CD8-positive, alpha-beta memory T cell (primary cell): ENCODE measurements at regions not wholly inside any gene's neighbourhood (a gene's known extent, or its start where the extent isn't known, plus 50 kb on each side); places are given as distances from the start of the nearest gene placed in this dataset.

Experiments
- CTCF ChIA-PET: fragments of 350-600 bp; sonication (Branson Sonifier 250); formaldehyde crosslinking; loops from one replicate; lab custom pipeline; 2021; ENCODE audit warnings: antibody characterized with exemption; lab: Charles Lee
- POLR2A ChIA-PET: fragments of 350-600 bp; sonication (Branson Sonifier 250); formaldehyde crosslinking; loops from one replicate; lab custom pipeline; 2021; ENCODE audit warnings: antibody characterized with exemption; lab: Charles Lee
- DNase-seq, 5 donors: peaks; one replicate each; pipeline versions ENCODE4 v3.0.0 to v3.0.0-alpha.2; 2020 to 2022; ENCODE audit warnings: mixed read lengths in 1 of 5
- H3K27ac ChIP-seq: one replicate; pipeline ENCODE4 v1.7.0; 2013; ENCODE audit warnings: low read depth, mild to moderate bottlenecking, low read length, moderate library complexity
- H3K27me3 ChIP-seq: 2 replicates; pipeline ENCODE4 v1.7.0; 2013; ENCODE audit warnings: low read length, mild to moderate bottlenecking; ENCODE audit not compliant: insufficient read depth, poor library complexity, severe bottlenecking
- H3K36me3 ChIP-seq: 2 replicates; pipeline ENCODE4 v1.7.0; 2013; ENCODE audit warnings: mild to moderate bottlenecking, low read length, moderate library complexity; ENCODE audit not compliant: insufficient read depth
- H3K4me1 ChIP-seq: 2 replicates; pipeline ENCODE4 v1.7.0; 2013; ENCODE audit warnings: mild to moderate bottlenecking, low read length, moderate library complexity; ENCODE audit not compliant: insufficient read depth
- H3K4me3 ChIP-seq: 2 replicates; pipeline ENCODE4 v1.7.0; 2013; ENCODE audit warnings: mild to moderate bottlenecking, low read length
- H3K9me3 ChIP-seq: 2 replicates; pipeline ENCODE4 v1.7.0; 2013; ENCODE audit warnings: mild to moderate bottlenecking, low read length
- H3K27ac Mint-ChIP-seq, 8 donors: one replicate each; pipeline ENCODE4 v1.8.0; 2020 to 2021; ENCODE audit warnings: mixed read lengths in 8 of 8, mild to moderate bottlenecking in 6 of 8, inconsistent platforms in 3 of 8, moderate library complexity in 3 of 8
- H3K27me3 Mint-ChIP-seq, 2 donors: one replicate each; pipeline ENCODE4 v1.8.0; 2020 to 2021; ENCODE audit warnings: mixed read lengths in 2 of 2, mild to moderate bottlenecking in 1 of 2, moderate library complexity in 1 of 2
- H3K36me3 Mint-ChIP-seq, 3 donors: one replicate each; pipeline ENCODE4 v1.8.0; 2020 to 2021; ENCODE audit warnings: mixed read lengths in 3 of 3, inconsistent platforms in 1 of 3, mild to moderate bottlenecking in 1 of 3
- H3K4me1 Mint-ChIP-seq, 3 donors: one replicate each; pipeline ENCODE4 v1.8.0; 2020 to 2021; ENCODE audit warnings: mixed read lengths in 3 of 3, inconsistent platforms in 1 of 3, mild to moderate bottlenecking in 1 of 3
- H3K4me3 Mint-ChIP-seq, 7 donors: one replicate each; pipeline ENCODE4 v1.8.0; 2020 to 2021; ENCODE audit warnings: mixed read lengths in 7 of 7, mild to moderate bottlenecking in 6 of 7, moderate library complexity in 4 of 7, inconsistent platforms in 2 of 7
- H3K9me3 Mint-ChIP-seq, 5 donors: one replicate each; pipeline ENCODE4 v1.8.0; 2020 to 2022; ENCODE audit warnings: mixed read lengths in 5 of 5, mild to moderate bottlenecking in 3 of 5, moderate library complexity in 2 of 5, inconsistent platforms in 1 of 5

DNA sequence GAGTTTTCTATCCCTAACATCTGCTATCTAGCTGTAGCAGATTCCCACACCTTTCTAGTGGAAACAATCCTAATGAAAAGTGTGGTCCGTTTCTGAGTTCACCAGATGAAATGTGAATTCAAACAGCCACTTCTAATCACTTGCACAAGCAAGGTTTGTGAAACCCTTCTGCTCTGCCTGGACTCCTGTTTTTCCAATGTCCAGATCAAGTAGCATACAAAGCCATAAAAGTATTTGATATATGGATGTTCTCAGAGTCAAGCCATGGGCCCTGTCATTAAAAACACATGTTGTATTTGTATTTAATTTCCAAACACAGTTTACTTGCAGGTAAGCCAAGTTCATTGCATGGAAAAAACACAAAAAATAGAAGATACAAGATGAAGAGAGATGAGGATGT, 570.4 kb downstream of the NR2F1-AS1 start:
- peaks cover 0 to 11% (median 3%) of the 10 kb centered on the region in 5 donors for H3K9me3 Mint-ChIP-seq
- POLR2A ChIA-PET = no interaction called here
- Histone ChIP-seq H3K27me3 (no peaks in the 10 kb centered on the region), H3K27ac (no peak overlapping the region), H3K4me3 (no peak overlapping the region), H3K36me3 (no peaks in the 10 kb centered on the region), H3K4me1 (no peaks in the 10 kb centered on the region), H3K9me3 (no peaks in the 10 kb centered on the region)
- H3K27ac Mint-ChIP-seq = no peak overlapping the region
- H3K27me3 Mint-ChIP-seq = no peaks in the 10 kb centered on the region
- DNase-seq = no peak
- no peaks in the 10 kb centered on the region for H3K4me1 Mint-ChIP-seq
- CTCF ChIA-PET = no interaction called here
- H3K36me3 Mint-ChIP-seq = no peaks in the 10 kb centered on the region
- H3K4me3 Mint-ChIP-seq = no peak overlapping the region

DNA sequence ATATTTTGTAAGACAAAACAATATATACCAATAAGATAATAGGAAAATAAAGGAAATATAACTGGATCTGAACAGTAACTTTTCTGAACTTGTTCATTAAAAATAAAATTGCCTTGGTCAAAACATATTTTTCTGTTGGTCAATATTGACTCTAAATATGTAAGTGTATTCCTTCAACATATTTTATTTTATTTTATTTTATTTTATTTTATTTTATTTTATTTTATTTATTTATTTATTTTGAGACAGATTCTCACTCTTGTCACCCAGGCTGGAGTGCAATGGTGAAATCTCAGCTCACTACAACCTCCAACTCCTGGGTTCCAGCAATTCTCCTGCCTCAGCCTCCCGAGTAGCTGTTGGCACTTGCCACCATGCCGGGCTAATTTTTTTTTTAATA, 571.0 kb downstream of the NR2F1-AS1 start:
- Histone ChIP-seq H3K9me3 (no peaks in the 10 kb centered on the region), H3K27ac (no peak overlapping the region), H3K27me3 (no peaks in the 10 kb centered on the region), H3K4me3 (no peak overlapping the region), H3K4me1 (no peaks in the 10 kb centered on the region), H3K36me3 (no peaks in the 10 kb centered on the region)
- POLR2A ChIA-PET = no interaction called here
- Mint-ChIP-seq H3K9me3 (peaks cover 0 to 11% (median 3%) of the 10 kb centered on the region in 5 donors), H3K36me3 (no peaks in the 10 kb centered on the region), H3K27me3 (no peaks in the 10 kb centered on the region), H3K4me1 (no peaks in the 10 kb centered on the region), H3K4me3 (no peak overlapping the region), H3K27ac (no peak overlapping the region)
- DNase-seq = no peak
- CTCF ChIA-PET = no interaction called here

DNA sequence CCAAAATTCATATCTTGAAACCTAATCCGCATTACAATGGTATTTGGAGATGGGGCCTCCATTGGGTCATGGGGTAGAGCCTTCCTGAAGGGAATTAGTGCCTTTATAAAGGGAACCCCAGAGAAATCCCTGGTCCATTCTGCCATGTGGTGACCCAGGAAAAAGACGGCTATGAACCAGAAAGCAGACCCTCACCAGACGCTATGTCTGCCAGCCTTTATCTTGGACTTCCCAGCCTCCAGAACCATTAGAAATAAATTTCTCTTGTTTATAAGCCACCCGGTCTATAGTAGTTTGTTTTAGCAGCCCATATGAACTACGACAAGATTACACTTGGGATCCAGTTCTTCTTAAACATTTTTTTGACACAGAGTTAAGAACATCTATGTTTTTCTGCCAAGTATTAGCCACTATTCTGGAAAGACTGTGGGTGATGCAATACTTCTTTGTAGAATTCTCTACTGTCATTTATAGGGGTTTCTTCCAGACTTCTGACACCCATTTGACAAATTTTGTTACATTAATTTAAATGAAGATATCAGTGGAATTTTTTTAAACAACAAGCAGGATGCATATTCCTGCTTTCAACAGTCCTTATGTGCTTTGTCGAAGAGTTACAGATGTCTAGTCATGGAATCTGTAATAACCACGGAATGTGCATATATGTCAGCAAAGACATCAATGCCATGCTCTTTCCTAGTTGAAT, 572.4 kb downstream of the NR2F1-AS1 start:
- ChIA-PET CTCF (interaction anchor here (1.0 kb wide), 1 partner anchor 9 kb away, joined by 3 read pairs; no protein-coding TSS in a partner anchor), POLR2A (no interaction called here)
- H3K4me1 ChIP-seq = no peaks in the 10 kb centered on the region
- no peak overlapping the region for H3K27ac Mint-ChIP-seq
- peaks cover 0 to 11% (median 2%) of the 10 kb centered on the region in 5 donors for H3K9me3 Mint-ChIP-seq
- DNase-seq = no peak
- no peak overlapping the region for H3K4me3 ChIP-seq
- no peaks in the 10 kb centered on the region for H3K36me3 Mint-ChIP-seq
- no peaks in the 10 kb centered on the region for H3K27me3 Mint-ChIP-seq
- no peak overlapping the region for H3K4me3 Mint-ChIP-seq
- no peak overlapping the region for H3K27ac ChIP-seq
- H3K27me3 ChIP-seq = no peaks in the 10 kb centered on the region
- H3K4me1 Mint-ChIP-seq = no peaks in the 10 kb centered on the region
- H3K36me3 ChIP-seq = no peaks in the 10 kb centered on the region
- H3K9me3 ChIP-seq = no peaks in the 10 kb centered on the region

DNA sequence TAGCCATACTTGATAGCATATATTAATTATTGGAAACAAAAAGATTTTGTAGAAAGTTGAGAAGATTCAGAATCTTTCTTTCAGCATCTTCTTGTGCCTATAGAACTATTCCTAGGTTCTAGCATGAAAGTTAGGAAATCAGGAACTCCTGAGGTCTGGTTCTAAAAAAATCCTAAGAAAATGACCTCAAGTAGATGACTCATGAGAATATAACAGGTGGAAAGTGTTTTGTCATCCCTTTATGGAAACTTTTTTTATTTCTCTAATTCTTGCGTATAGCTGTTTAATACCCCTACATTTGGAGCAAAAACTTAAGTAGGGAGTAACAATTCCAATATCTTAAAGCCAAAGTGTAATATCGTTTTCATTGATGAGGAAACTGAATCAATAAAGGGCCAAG, 574.1 kb downstream of the NR2F1-AS1 start:
- no peak for DNase-seq
- Mint-ChIP-seq H3K4me1 (no peaks in the 10 kb centered on the region), H3K4me3 (no peak overlapping the region), H3K9me3 (peaks cover 0 to 11% (median 2%) of the 10 kb centered on the region in 5 donors), H3K27ac (no peak overlapping the region), H3K36me3 (no peaks in the 10 kb centered on the region), H3K27me3 (no peaks in the 10 kb centered on the region)
- CTCF ChIA-PET = no interaction called here
- no peaks in the 10 kb centered on the region for H3K36me3 ChIP-seq
- no peaks in the 10 kb centered on the region for H3K27me3 ChIP-seq
- no peak overlapping the region for H3K27ac ChIP-seq
- H3K4me3 ChIP-seq = no peak overlapping the region
- H3K9me3 ChIP-seq = no peaks in the 10 kb centered on the region
- POLR2A ChIA-PET = no interaction called here
- no peaks in the 10 kb centered on the region for H3K4me1 ChIP-seq

DNA sequence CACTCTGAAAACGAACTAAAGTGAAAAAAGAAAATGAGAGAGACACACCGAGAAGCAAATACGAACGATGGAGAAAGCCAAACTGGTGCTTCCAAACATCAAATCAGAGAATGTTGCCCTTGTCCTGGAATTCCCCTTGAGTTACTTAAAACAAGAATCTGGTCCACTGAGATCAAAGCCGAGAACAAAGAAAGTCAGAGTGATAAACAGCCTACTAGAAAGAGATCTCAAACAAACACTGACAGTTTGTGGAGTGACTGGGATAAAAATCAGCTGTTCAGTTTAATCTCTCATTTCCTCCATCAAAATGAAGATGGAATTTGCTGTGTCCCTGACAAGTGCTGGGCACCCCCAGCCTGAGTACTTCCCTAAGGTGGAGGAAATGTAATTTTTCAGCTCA, 582.6 kb downstream of the NR2F1-AS1 start:
- H3K9me3 Mint-ChIP-seq = peaks cover 3 to 26% (median 8%) of the 10 kb centered on the region in 5 donors

DNA sequence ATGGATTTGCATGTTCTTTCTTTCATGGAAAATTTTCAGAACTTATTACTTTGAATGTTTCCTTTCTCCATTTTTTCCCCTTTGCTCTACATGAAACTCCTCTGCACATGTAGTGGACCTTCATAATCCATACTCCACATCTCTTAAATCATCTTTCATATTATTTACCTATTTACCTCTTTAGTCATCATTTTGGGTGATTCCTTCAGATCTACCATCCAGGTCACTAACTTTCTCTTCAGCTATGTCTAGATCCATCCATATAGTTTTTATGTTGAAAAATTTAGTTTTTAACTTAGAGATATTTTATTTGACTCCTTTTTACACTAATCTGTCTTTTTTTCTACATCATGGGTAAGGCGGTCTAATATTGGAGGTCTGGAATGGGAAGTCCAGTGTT, 586.6 kb downstream of the NR2F1-AS1 start:
- H3K27ac Mint-ChIP-seq = no peak overlapping the region
- H3K27me3 Mint-ChIP-seq = peaks cover 0 to under 1% of the 10 kb centered on the region in 2 donors
- H3K27me3 ChIP-seq = no peaks in the 10 kb centered on the region
- CTCF ChIA-PET = no interaction called here
- no peaks in the 10 kb centered on the region for H3K9me3 ChIP-seq
- POLR2A ChIA-PET = no interaction called here
- no peaks in the 10 kb centered on the region for H3K4me1 ChIP-seq
- DNase-seq = no peak
- no peaks in the 10 kb centered on the region for H3K36me3 ChIP-seq
- peaks cover 3 to 30% (median 5%) of the 10 kb centered on the region in 5 donors for H3K9me3 Mint-ChIP-seq
- no peaks in the 10 kb centered on the region for H3K4me1 Mint-ChIP-seq
- no peak overlapping the region for H3K4me3 ChIP-seq
- H3K4me3 Mint-ChIP-seq = no peak overlapping the region
- no peak overlapping the region for H3K27ac ChIP-seq
- H3K36me3 Mint-ChIP-seq = no peaks in the 10 kb centered on the region

More for the DNA sequence above, 582.6 kb downstream of the NR2F1-AS1 start:
- no peaks in the 10 kb centered on the region for H3K9me3 ChIP-seq
- Mint-ChIP-seq H3K4me3 (no peak overlapping the region), H3K27me3 (no peaks in the 10 kb centered on the region), H3K36me3 (no peaks in the 10 kb centered on the region), H3K27ac (no peak overlapping the region), H3K4me1 (no peaks in the 10 kb centered on the region)
- no peak overlapping the region for H3K4me3 ChIP-seq
- no peak overlapping the region for H3K27ac ChIP-seq
- ChIA-PET POLR2A (no interaction called here), CTCF (no interaction called here)
- no peak for DNase-seq
- no peaks in the 10 kb centered on the region for H3K36me3 ChIP-seq
- no peaks in the 10 kb centered on the region for H3K27me3 ChIP-seq
- H3K4me1 ChIP-seq = no peaks in the 10 kb centered on the region

DNA sequence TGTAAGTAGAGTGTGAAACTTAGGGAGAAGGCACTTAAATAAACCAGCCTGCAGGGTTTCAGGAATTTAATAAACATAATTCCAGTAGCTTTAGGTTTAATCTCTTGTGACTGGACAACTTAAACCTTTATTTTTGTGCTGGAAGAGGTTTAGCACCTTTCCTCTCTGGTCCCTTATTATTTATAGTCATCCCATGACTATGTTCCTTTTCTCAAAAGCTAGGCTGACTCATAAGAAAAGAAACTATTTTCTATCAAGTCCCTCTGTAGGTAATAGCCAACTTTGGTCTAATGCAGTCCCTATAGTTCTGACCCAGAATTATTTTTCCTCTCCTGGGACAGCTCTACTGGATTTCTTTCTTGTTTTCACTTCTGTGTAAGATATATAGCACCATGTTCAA, 588.9 kb downstream of the NR2F1-AS1 start:
- Mint-ChIP-seq H3K27ac (no peak overlapping the region), H3K27me3 (peaks cover 0 to 1% of the 10 kb centered on the region in 2 donors), H3K4me1 (no peaks in the 10 kb centered on the region), H3K4me3 (no peak overlapping the region), H3K36me3 (no peaks in the 10 kb centered on the region), H3K9me3 (peaks cover 0 to 35% (median 5%) of the 10 kb centered on the region in 5 donors)
- H3K9me3 ChIP-seq = no peaks in the 10 kb centered on the region
- H3K27ac ChIP-seq = no peak overlapping the region
- no peaks in the 10 kb centered on the region for H3K4me1 ChIP-seq
- no peaks in the 10 kb centered on the region for H3K27me3 ChIP-seq
- POLR2A ChIA-PET = no interaction called here
- DNase-seq = no peak
- H3K4me3 ChIP-seq = no peak overlapping the region
- no peaks in the 10 kb centered on the region for H3K36me3 ChIP-seq
- CTCF ChIA-PET = no interaction called here

DNA sequence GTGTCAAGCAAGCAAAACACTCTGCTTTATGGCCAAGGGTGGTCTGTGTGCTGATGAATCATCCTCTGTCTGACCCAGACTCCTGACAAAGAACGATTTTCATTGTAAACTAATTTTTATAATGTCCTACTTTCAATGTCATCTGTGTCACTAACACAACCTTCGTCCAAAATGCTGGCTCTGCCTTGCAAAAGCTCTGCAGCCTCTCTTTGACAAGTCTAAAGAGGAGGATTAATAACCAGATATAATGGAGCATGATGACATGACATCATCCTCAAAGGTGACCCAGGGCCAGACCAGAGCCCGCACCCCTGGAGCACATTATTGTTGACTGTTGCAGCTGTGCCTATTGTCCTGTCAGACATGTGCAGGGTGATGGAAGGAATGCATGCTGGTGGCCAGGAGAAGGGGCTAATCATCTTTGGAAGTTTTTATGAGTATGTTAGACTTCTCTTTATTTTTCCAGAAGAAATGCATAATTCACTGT, 589.4 kb downstream of the NR2F1-AS1 start:
- Histone ChIP-seq H3K9me3 (no peaks in the 10 kb centered on the region), H3K27ac (no peak overlapping the region), H3K27me3 (no peaks in the 10 kb centered on the region), H3K36me3 (no peaks in the 10 kb centered on the region), H3K4me1 (no peaks in the 10 kb centered on the region), H3K4me3 (no peak overlapping the region)
- Mint-ChIP-seq H3K4me1 (no peaks in the 10 kb centered on the region), H3K9me3 (peaks cover 0 to 36% (median 5%) of the 10 kb centered on the region in 5 donors), H3K27ac (no peak overlapping the region), H3K4me3 (no peak overlapping the region), H3K27me3 (peaks cover 0 to 1% of the 10 kb centered on the region in 2 donors), H3K36me3 (no peaks in the 10 kb centered on the region)
- CTCF ChIA-PET = no interaction called here
- no peak for DNase-seq
- POLR2A ChIA-PET = no interaction called here
